ENCODE measurements at regions not wholly inside any gene's neighbourhood (a gene's known extent, or its start where the extent isn't known, plus 50 kb on each side); places are given as distances from the start of the nearest gene placed in this dataset.

DNA sequence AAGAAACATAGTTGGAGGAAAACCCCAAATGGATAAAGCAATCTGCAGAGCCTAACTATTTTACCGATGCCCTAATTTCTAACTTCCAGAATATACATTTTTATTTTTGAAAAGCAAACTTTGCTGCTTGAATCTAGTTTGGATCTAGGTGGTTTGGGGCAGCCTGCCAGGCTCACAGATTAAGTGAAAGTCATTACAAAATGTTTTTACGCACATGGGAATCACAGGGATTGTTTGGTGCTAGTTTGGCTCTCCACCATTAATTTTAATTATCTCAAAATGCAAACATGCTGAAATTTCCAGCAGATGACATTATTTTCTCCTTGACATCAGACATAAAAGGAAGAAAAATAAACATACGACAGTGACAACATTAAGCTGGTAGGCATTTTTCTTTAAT, 166.7 kb upstream of the INHBA start:
- Histone ChIP-seq H3K4me1 (ENCODE audit: insufficient read depth, low read length) (no peaks in the 10 kb centered on the region), H3K9me3 (ENCODE audit: low read length) (peaks cover 14% of the 10 kb centered on the region), H3K27me3 (ENCODE audit: control insufficient read depth in 1 of 2, insufficient read depth in 2 of 2, low read length in 2 of 2) (no peaks in the 10 kb centered on the region), H3K27ac (ENCODE audit: extremely low read length, insufficient read depth, low read length) (no peak overlapping the region), H3K9ac (ENCODE audit: insufficient read depth, low read depth, low read length) (no peak overlapping the region), H3K79me2 (ENCODE audit: insufficient read depth, low read length) (no peaks in the 10 kb centered on the region), H2AFZ (ENCODE audit: low read length) (no peak overlapping the region), H4K20me1 (ENCODE audit: insufficient read depth, low read length) (no peaks in the 10 kb centered on the region), H3K36me3 (replicated peaks in 1 of 2; ENCODE audit: control insufficient read depth in 1 of 2, insufficient read depth in 2 of 2, low read length in 2 of 2) (no peaks in the 10 kb centered on the region), H3K4me2 (ENCODE audit: low read depth, low read length) (no peak overlapping the region), H3K4me3 (replicated peaks in 1 of 3; ENCODE audit: insufficient read depth in 1 of 3, low read depth in 2 of 3, low read length in 3 of 3) (no peak overlapping the region)
- intact Hi-C loops (cut with micrococcal nuclease; ENCODE audit: unreplicated experiment) (no loop called here), in situ Hi-C loops (cut with HindIII; ENCODE audit: extremely low pct_ligation_motif_present, low pct_unique_long_range_greater_than_20kb) (no loop called here)
- FAIRE-seq (no peak), ATAC-seq (no peak), DNase-seq (ENCODE audit: low spot score) (no peak)
- ChIA-PET POLR2A (no interaction called here), CTCF (ENCODE audit: low intra/inter-chr PET ratio, low total read pairs) (no interaction called here)
- 4% methylated on average over 3 of the region's 3 CpGs for WGBS (ENCODE audit: low lambda C conversion rate)
- TF ChIP-seq CHCHD3 (CRISPR knock-in tag; IDR thresholded peaks at IDR 0.05) (no peak), SP4 (CRISPR knock-in tag; IDR thresholded peaks at IDR 0.05) (no peak), ZNF891 (CRISPR knock-in tag; IDR thresholded peaks at IDR 0.05) (no peak), NCOR1 (IDR thresholded peaks at IDR 0.05; ENCODE audit: borderline replicate concordance, low read length) (no peak), MTF2 (CRISPR knock-in tag; IDR thresholded peaks at IDR 0.05; ENCODE audit: borderline replicate concordance) (no peak), MBNL3 (CRISPR knock-in tag; conservative IDR thresholded peaks at IDR 0.05) (no peak), HOXA9 (CRISPR knock-in tag; IDR thresholded peaks at IDR 0.05; ENCODE audit: borderline replicate concordance) (no peak), CHD2 (IDR thresholded peaks at IDR 0.05; ENCODE audit: low read depth, low read length) (no peak), ZNF33B (CRISPR knock-in tag; IDR thresholded peaks at IDR 0.05) (no peak), TCF7L2 (IDR thresholded peaks at IDR 0.05; ENCODE audit: low read depth, low read length) (no peak), TAF15 (IDR thresholded peaks at IDR 0.05; ENCODE audit: low read depth, low read length, poor library complexity, severe bottlenecking) (no peak), ZKSCAN5 (CRISPR knock-in tag; IDR thresholded peaks at IDR 0.05) (no peak), NR3C1 (CRISPR knock-in tag; IDR thresholded peaks at IDR 0.05) (no peak), HES4 (CRISPR knock-in tag; IDR thresholded peaks at IDR 0.05; ENCODE audit: borderline replicate concordance) (no peak)
- TF ChIP-seq, protein P1, sequence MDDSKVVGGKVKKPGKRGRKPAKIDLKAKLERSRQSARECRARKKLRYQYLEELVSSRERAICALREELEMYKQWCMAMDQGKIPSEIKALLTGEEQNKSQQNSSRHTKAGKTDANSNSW (CRISPR knock-in tag; IDR thresholded peaks at IDR 0.05; ENCODE audit: borderline replicate concordance), result no peak
- TF ChIP-seq, protein P2, sequence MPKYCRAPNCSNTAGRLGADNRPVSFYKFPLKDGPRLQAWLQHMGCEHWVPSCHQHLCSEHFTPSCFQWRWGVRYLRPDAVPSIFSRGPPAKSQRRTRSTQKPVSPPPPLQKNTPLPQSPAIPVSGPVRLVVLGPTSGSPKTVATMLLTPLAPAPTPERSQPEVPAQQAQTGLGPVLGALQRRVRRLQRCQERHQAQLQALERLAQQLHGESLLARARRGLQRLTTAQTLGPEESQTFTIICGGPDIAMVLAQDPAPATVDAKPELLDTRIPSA (CRISPR knock-in tag; IDR thresholded peaks at IDR 0.05; ENCODE audit: borderline replicate concordance), result no peak
- TF ChIP-seq, protein P3, sequence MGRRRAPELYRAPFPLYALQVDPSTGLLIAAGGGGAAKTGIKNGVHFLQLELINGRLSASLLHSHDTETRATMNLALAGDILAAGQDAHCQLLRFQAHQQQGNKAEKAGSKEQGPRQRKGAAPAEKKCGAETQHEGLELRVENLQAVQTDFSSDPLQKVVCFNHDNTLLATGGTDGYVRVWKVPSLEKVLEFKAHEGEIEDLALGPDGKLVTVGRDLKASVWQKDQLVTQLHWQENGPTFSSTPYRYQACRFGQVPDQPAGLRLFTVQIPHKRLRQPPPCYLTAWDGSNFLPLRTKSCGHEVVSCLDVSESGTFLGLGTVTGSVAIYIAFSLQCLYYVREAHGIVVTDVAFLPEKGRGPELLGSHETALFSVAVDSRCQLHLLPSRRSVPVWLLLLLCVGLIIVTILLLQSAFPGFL (CRISPR knock-in tag; IDR thresholded peaks at IDR 0.05), result no peak
- TF ChIP-seq, protein P4, sequence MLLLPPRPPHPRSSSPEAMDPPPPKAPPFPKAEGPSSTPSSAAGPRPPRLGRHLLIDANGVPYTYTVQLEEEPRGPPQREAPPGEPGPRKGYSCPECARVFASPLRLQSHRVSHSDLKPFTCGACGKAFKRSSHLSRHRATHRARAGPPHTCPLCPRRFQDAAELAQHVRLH (CRISPR knock-in tag; IDR thresholded peaks at IDR 0.05; ENCODE audit: borderline replicate concordance, low read depth), result no peak
- BruUV-seq (replicated peaks), result no TSS peak

Data from HepG2 (cell line).